Mucosa of gallbladder (tissue), 1 donor: ENCODE measurements at regions not wholly inside any gene's neighbourhood (a gene's known extent, or its start where the extent isn't known, plus 50 kb on each side); places are given as distances from the start of the nearest gene placed in this dataset.

ENCODE experiments used
- DNase-seq: peaks from one replicate; pipeline ENCODE4 v3.0.0-alpha.2; 2020; ENCODE audit warnings: low spot score
- donor health status: DM: no; HTN: no; CAD: no.

- no peak for DNase-seq
Measured at GRCh38 chr10:28962768-28963167, 285.4 kb downstream of the BAMBI start.

DNA sequence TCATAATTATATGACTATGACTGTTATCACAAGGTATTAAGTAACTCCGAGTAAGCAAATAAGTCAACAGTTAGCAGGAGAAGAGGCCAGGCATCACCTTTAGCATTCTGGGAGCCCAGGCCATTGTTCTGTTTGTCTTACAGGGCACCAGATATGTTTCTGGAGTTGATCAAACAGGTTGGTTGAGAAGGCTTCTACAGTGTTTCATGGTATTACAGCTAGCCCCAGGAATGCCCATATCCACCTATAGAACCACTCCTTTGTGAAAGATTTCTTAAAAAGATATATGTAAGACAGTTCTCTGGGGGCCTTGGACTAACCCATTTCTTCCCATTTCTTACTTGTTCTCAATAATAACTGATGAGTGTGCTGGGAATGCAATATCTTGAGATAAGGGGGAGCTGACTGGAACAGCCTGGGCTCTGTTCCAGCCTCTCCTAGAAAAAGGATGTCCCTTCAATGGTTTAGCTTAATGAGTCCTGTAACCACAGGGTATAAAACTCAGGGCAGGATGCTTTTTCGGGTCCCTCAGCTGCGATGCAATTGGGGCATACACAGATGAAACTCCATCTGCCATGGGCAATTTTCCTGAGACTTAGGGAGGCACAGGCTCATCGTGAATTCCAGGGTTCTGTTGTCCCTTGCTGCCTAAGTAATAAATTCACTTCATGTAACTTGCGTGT lies 286.4 kb downstream of the BAMBI start:
- no peak for DNase-seq

DNA sequence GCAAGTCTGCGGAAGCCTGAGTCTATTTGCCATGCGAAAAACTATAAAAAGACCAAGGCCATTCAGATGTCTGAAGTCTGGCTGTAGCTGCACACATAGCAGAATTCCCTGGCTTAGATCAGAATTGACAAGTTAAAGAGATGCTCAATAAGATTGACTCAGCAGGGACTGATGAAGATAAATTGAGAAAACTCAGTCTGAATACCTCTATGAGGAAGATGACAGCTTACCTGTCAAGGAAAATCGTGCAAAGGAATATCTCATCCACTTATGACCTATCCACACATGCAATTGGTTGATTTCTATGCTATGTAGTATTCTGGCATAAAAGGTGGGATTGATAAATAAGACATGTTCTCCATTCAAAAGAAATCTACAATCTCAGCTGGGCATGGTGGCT lies 288.6 kb downstream of the BAMBI start:
- DNase-seq = no peak

DNA sequence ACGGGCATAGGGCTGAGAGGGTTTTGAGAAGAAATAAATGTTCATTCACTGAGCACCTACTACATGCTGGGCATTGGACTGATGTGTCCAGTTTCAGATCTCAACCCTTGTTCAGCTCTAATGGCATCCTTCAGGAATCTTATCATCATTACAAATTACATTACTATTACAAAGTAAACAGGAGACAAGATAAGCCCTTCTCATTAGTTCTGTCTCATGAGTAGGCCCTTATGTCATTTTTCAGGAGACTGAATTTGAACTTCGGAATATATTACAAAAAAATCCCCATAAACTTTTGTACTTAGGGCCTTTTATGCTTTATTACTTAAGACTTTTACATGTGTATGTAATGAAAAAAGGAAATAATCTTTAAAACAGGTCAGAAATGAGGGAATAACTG lies 289.7 kb downstream of the BAMBI start:
- DNase-seq = no peak

DNA sequence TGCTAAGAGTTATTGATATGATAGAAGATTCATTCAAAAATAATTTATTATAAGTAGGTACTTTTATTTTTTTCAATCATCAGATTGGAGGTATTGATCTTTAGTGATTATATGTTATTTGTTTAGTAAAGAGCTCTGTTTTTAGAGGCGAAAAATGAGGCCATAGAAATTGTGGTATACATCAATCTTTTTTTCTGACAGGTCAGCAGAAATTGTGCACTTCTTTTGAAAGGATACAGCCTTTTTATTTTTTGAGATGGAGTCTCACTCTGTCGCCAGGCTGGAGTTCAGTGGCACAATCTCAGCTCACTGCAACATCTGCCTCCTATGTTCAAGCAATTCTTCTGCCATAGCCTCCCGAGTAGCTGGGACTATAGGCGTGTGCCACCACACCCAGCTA lies 292.1 kb downstream of the BAMBI start:
- DNase-seq = no peak

GRCh38 chr10:28970231-28970630 lies 292.9 kb downstream of the BAMBI start:
- no peak for DNase-seq

DNA sequence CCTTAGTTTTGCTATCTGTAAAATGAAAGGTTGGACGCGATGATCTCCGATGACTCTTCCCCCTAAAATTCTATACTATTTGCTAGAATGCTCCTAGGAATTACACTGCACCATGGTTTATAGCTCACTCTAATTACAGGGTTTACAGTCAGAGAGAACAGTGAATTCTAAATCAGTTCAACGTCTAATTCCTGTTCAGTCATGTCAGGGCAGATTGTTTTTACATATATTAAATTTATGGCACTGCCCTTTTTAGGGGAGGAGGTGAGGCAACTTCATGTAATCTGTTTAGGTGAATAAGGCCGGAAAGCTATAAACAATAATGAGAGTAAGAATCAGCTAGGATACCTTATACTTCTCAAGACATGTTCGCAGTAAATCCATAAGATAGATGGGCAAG lies 293.9 kb downstream of the BAMBI start:
- DNase-seq = no peak

GRCh38 chr10:28971764-28972163 lies 294.4 kb downstream of the BAMBI start:
- no peak for DNase-seq

- no peak for DNase-seq
Measured at GRCh38 chr10:28973309-28973972, 296.1 kb downstream of the BAMBI start.

DNA sequence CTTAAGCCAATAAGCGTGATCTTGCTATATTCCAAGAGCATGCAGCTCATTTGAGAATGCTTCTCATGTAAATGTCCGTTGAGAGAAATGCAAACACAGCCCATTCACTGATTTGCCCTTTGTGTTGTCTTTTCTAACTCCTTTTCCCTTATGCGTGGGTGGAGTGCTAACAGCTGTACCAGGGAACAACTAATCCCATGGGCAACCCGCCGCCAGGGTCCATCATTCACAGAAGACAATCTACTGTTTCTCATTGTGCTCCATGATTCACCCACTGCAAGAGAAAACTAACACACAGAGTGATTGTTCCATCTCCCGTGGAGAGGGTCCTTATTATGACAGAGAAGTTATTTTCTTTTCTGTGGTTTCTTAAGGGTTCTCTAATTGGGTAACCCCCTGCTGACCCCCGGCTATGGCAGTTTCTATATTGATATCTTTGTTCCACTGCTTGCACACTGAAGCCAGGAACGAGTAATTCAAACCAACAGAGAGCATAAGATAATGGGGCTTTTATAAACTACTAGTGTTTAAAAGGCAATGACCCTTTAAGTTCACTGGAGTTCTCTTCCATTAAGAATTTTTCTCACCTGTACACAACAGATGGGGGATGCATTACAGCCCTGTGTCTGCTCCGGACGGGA lies 298.7 kb downstream of the BAMBI start:
- DNase-seq = no peak

GRCh38 chr10:28977518-28977917 lies 300.2 kb downstream of the BAMBI start:
- DNase-seq = no peak

DNA sequence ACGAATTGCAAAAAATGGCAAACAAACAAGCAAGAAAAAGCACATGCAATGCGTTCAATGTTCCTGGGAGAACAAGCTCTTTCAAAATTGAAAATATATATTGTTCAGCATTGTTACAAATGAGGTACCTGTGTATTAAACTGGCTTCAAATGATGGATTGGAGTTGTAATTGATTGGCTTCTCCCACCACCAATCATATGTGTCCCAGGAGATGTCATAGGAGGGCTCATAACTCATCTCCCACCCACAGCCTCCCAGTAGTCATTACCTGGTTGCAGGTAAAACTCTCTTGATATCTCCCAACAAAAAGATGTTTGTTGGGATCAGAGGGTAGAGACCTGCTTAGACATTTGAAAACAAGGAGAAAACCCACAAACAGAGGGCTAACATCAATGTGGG lies 302.9 kb downstream of the BAMBI start:
- no peak for DNase-seq

DNA sequence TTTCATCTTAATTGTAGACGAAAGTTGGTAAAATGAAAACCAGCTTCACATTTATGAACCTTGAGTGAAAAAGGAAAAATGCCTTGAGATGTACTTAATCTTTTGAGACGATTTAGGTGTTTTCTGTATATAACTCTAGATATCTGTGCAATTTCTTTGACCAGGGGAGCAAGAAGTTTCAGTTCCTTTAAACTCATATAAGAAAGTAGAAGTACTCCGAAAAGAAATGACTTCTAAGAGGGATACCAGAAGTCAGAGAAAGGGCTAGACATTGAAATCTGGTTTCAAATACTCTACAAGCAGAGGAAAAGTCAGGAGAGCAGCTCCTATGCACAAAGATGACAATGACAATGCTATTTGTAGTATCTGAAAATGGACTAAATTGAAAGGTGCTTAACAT lies 303.7 kb downstream of the BAMBI start:
- no peak for DNase-seq

DNA sequence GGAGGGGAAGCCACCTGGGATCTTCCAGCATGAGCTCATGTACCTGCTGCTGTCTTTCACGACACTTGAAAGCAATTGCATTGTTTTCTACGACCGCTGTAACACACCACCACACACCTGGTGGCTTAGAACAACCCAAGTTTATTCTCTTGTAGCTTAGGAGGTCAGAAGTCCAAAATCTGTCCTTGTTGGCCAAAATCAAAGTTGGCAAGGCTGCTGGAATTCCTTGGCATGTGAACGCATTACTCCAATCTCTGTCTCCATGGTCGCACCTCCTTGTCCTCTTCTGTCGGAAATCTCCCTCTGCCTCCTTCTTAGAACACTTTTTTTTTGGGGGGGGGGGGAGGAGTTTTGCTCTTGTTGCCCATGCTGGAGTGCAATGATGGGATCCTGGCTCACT lies 305.7 kb downstream of the BAMBI start:
- DNase-seq = no peak

DNA sequence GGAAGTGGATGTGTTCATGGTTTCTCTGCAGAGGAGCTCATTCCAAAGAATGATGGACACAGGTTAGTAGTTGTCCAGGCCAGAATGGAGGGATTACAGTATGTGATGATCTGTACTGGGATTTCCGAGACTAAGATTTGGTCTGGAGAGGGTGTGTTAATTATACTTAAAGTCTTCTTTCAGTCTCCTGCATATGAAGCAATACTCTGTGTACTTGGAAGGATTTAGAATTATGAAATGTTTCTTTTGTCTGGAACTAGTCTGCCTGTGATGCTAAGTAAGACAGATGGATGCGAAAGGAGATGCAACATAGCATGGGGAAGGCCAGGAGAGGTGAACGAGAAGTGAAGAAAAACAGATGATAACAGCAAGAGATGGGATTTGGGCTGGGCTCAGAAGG lies 305.1 kb upstream of the LYZL1 start:
- DNase-seq = no peak

DNA sequence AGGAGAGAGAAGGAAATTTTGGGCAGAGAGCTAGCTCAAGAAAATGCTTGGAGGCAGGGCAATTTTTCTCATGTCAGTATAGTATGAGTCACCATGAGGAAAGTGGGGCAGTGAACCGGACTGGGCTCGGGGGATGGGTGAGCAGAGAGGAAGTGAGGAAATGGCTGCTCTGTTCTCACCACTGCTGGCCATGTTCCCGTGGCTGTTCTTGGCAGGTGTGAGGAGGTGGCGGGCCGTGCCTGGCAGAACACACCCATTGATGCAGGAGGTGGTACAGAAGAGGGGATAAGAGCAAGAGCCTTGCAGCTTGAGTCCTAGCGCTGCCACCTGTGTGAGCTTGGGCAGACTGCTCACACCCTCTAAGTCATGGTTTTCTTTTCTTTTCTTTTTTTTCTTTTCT lies 304.4 kb upstream of the LYZL1 start:
- DNase-seq = peak; percentile 91

GRCh38 chr10:28985137-28985885 lies 303.6 kb upstream of the LYZL1 start:
- DNase-seq = no peak

GRCh38 chr10:28986117-28986792 lies 302.6 kb upstream of the LYZL1 start:
- DNase-seq = no peak

DNA sequence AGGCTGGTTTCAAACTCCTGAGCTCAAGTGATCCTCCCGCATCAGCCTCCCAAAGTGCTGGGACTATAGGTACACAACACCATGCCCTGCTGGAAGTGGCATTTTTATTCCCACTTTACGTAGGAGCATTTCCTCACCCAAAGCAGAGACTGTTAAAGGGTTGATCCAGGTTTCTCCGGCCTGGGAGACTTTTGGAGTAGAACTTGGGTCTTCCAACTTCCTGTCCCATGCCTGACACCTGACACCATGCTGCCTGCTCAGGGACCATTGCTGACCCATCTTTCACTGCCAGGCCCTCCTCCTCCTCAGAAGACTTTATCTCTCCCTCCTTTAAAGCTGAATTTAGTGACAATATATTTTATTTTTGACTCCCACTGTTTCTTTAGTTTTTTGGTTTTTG lies 302.0 kb upstream of the LYZL1 start:
- DNase-seq = no peak

DNA sequence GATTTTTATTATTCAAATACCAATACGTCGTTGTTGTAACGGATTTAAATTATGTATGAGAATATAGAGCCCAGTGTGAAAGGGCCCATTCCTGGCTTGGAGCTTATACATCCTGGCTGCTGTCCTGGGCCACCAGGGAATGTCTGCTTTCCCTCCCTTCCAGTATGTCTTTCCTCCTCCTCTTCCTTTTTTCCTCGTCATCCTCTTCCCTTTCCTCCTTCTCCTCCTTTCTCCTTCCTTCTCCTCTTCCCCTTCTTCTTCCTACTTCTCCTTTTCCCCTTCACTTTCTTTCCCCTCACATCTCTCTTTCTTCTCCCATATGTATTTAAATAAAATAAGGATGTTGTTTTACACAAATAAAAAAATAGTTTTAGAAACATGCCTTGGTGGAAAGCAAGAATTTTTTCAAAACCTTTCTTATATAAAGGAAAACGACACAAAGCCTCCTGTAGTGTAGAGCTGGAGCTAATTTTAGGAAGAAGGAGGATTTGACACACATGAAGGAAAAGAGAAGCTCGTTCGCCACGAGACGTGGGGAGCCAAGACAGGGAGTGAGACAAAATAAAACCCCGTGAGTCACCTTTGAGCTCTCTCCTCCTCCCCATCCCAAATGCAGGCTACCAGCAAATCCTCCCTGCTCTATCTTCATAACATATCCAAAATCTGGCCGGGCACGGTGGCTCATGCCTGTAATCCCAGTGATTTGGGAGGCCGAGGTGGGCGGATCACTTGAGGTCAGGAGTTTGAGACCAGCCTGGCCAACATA lies 301.1 kb upstream of the LYZL1 start:
- no peak for DNase-seq

- no peak for DNase-seq
Measured at GRCh38 chr10:28988980-28989379, 299.9 kb upstream of the LYZL1 start.
